ENCODE measurements at regions not wholly inside any gene's neighbourhood (a gene's known extent, or its start where the extent isn't known, plus 50 kb on each side); places are given as distances from the start of the nearest gene placed in this dataset.
"Not testable (repeated sequence)": the region's sequence is repeated elsewhere in the genome, so short reads cannot be mapped to it uniquely, and the experiment has no call there.

DNA sequence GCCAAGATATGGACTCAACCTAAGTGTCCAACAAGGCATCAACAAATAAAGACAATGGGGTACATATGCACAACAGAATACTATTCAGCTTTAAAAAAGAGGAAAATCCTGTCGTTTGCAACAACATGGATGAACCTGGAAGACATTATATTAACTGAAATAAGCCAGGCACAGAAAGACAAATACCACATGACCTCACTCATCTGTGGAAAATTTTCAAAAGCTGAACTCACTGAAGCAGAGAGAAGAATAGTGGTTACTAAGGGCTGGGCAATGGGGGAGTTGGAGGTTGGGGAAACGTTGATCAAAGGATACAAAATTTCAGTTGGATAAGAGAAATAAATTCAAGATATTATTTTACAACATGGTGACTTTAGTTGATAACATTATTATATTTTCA, 221.4 kb upstream of the PITRM1 start:
- DNase-seq (ENCODE audit: extremely low read depth in 1 of 11, low read depth in 9 of 11, low spot score in 4 of 11) = no peak

DNA sequence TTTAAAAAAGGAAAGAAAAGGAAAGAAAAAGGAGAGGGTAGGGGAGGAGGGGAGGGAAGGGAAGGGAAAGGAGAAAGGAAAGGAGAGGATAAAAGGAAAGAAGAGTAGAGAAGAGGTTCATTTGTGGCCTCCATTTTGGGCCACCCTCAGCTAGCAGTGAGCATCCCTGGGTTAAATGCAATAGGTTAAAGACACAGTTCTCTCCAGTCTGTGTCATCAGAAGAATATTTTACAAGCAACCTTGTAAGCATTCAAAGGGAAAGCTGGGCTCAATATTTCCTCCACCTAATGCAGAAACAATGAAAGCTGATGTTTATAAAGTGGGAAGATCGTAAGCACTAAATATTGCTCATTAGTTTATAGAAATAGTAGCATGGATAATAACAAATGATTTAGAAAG, 219.1 kb upstream of the PITRM1 start:
- DNase-seq (ENCODE audit: extremely low read depth in 1 of 11, low read depth in 9 of 11, low spot score in 4 of 11) = no peak

DNA sequence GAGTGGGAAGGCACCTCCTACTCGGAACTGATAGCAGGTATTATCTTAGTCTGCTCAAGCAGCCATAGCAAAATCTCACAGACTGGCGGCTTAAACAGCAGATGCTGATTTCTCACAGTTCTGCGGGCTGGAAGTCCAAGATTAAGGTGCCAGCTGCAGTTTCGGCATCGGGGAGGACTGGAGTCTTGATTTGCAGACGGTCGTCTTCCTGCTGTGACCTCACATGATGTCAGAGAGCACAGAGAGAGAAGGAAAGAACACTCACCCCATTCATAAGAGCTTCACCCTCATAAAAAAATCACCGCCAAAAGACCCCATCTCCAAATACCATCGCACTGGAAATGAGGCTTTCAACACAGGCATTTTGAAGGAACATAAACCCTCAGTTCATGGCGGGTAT, 216.5 kb upstream of the PITRM1 start:
- DNase-seq (ENCODE audit: extremely low read depth in 1 of 11, low read depth in 9 of 11, low spot score in 4 of 11) = no peak

DNA sequence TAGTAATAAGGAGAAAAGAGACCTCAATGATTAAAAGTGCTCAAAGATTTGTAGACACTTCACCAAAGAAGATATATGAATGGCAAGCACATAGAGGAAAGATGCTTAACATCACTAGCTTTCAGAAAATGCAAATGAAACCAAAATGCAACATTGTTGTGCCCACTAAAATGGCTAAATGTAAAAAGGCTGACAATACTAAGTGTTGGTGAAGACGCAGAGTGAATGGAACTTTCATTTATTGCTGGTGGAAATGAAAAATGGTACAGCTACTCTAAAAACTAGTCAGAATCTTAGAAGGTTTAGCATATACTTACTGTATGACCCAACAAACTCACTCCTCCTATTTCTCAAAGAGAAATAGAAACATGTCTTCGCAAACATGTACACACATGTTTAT, 212.9 kb upstream of the PITRM1 start:
- no peak for DNase-seq (ENCODE audit: extremely low read depth in 1 of 11, low read depth in 9 of 11, low spot score in 4 of 11)

DNA sequence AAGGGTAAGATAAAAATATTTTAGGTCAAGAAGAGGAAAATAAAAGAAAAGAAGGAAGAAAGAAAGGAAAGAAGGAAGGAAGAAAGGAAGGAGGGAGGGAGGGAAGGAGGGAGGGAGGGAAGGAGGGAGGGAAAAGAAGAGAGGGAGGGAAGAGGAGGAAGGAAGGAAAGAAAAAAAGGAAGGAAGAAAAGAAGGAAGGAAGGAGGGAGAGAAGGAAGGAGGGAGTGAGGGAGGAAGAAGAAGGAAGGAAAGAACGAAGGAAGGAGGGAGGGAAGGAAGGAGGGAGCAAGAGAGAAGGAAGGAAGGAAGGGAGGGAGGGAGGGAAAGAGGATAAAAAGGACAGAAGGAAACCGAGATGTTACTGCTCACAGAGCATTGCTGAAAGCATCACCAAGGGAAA, 209.5 kb upstream of the PITRM1 start:
- no peak for DNase-seq (ENCODE audit: extremely low read depth in 1 of 11, low read depth in 9 of 11, low spot score in 4 of 11)

DNA sequence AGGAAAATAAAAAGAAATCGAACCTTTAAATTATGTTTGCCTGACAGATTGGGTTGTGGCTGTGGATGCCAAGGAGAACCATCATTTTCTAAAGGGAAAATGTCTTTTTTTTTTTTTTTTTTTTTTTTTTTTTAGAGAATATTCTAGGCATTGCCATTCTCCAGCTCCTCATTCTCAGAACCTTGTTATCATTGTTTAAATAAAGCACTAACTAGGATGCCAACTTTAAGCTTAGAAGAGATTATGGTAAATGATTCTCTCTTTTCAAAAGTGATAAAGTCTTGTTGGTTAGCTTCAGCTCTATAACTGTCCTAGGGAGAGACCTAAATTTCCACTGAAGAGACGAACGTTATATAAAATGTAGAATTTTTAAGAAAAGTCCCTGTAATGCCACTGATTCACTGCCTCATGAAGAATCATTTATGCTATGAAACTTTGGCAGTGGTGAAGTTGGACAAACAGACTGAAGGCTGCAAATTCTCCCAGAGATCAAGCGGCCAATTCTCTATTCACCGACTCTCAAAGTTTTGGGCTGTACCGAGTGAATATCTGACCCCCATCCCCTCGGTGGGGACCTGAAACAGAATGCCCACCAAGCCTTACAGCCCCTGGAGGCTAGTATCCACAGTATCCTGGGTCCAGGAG, 207.9 kb upstream of the PITRM1 start:
- DNase-seq (ENCODE audit: extremely low read depth in 1 of 11, low read depth in 9 of 11, low spot score in 4 of 11) = no peak

DNA sequence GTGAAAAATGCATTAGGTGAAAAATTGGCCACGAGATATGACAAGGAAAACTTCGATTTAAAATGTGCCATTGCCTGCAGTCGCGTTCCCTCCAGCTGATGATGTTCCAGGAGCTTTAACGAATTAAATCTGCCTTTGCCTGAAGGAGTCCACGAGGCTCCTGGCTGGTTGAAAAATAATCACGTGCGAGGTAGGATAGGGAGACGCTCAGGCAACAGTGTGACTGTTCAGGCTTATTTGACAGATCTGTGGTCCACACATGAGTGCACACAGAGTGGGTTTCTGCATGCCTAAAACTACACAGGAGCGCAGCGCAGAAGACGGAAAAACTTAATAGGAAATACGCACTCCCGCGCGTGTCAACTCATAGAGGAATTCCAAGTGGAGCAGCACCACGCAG, 204.0 kb upstream of the PITRM1 start:
- DNase-seq (ENCODE audit: extremely low read depth in 1 of 11, low read depth in 9 of 11, low spot score in 4 of 11) = no peak

DNA sequence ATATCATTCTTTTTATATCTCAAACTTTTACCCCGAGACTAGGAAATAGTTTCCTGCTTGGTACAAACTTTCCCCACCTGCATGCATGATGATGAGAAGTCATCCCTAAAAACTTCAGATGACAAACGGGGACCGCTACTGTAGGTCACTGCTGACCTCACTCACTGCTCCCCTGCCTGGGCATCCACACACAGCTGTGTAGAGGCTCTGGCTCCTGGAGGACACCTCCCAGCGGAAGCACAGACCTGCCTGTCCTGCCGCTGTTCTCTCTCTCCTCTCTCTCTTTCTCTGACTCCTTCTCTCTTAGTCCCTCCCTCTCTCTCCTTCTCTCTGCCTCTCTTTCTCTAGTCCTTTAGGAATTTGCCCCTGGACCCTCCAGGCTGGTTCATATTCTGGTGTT, 202.9 kb upstream of the PITRM1 start:
- no peak for DNase-seq (ENCODE audit: extremely low read depth in 1 of 11, low read depth in 9 of 11, low spot score in 4 of 11)

DNA sequence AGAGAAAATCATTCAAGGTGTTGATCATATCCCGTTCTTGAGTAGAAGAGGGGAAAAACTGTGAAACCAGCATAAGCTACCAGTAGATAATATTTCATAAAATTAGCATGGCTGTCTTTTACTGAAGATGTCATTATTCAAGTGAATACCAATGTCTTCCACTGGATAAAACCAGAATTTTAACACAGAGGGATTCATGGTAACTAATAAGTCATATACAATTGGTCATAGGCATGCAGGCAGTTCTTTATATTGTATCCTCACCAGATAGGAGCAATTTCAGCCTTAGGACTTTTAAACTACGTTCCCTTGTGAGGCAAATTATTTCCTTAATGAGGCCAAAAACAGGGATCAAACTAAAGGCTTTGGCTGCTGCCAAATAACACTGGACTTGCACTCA, 202.3 kb upstream of the PITRM1 start:
- DNase-seq (ENCODE audit: extremely low read depth in 1 of 11, low read depth in 9 of 11, low spot score in 4 of 11) = no peak

DNA sequence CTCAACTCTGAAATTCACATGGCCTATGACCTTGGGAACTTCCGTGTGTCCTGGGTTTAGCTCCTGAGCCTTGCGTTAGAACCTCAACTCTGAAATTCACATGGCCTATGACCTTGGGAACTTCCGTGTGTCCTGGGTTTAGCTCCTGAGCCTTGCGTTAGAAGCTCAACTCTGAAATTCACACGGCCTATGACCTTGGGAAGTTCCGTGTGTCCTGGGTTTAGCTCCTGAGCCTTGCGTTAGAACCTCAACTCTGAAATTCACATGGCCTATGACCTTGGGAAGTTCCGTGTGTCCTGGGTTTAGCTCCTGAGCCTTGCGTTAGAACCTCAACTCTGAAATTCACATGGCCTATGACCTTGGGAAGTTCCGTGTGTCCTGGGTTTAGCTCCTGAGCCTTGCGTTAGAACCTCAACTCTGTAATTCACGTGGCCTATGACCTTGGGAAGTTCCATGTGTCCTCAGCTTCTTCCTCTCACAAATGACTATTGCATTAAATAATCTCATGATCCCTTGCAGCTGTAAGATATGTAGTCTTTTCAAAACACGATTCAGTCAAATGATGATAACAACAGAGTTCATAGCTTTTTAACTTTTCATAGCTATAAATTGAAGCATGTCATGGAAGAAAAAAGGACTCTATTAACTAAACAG, 200.9 kb upstream of the PITRM1 start:
- not testable (repeated sequence) for DNase-seq (ENCODE audit: extremely low read depth in 1 of 11, low read depth in 9 of 11, low spot score in 4 of 11)

DNA sequence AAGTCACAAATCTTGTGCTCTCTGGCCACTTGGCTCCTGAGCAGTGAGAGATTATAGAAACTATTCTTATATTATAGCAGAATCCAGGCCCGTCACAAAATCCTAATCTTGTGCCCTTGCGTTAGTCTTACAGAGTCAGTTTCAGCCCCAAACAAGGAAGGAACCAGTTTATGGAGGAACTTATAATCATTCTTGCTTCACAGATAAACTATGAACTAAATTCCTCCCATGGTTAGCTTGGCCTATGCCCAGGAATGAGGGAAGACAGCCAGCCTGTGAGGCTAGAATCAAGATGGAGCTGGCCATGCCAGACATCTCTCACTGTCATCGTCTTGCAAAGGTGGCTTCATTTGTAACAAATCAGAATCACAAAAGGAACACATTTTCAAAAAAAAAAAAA, 199.7 kb upstream of the PITRM1 start:
- no peak for DNase-seq (ENCODE audit: extremely low read depth in 1 of 11, low read depth in 9 of 11, low spot score in 4 of 11)

DNA sequence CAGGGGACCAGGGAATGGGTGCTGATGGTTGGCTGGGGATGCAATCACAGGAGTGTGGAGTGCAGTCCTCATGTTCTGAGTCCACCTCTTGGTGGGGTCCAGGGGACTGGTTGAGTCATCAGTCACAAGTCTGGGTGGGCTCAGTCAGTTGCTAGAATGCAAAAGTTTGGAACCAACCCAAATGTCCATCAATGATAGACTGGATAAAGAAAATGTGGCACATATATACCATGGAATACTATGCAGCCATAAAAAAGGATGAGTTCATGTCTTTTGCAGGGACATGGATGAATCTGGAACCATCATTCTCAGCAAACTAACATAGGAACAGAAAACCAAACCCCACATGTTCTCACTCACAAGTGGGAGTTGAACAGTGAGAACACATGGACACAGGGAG, 199.0 kb upstream of the PITRM1 start:
- not testable (repeated sequence) for DNase-seq (ENCODE audit: extremely low read depth in 1 of 11, low read depth in 9 of 11, low spot score in 4 of 11)

DNA sequence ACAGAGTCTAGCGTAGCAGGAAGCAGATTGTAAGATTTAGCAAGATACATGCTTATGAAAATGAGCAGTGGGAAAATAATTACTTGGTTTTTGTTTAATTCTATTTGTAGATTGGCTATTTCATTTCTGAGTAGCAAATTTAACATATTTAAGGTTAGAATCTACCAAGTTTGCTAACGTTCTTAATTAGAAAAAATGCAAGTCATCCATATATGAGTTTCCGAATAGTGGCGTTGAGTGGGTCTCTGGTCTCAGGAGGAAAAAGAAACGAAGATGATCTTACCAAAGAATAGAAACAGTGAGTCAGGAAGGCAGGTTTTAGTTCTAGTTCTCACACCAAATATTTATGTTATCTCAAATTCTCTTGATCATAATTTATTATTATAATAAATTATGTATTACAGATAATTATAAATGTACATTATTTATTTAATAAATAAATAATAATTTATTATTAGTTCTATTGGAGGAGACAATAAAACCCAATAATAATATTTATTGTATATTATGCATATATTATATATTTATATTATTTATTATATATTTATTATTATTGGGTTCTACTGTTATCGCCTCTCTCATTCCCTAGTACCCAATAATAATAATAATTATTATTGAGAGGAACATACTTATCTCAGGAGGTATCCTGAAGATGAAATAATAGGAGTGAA, 194.3 kb upstream of the PITRM1 start:
- DNase-seq (ENCODE audit: extremely low read depth in 1 of 11, low read depth in 9 of 11, low spot score in 4 of 11) = no peak

DNA sequence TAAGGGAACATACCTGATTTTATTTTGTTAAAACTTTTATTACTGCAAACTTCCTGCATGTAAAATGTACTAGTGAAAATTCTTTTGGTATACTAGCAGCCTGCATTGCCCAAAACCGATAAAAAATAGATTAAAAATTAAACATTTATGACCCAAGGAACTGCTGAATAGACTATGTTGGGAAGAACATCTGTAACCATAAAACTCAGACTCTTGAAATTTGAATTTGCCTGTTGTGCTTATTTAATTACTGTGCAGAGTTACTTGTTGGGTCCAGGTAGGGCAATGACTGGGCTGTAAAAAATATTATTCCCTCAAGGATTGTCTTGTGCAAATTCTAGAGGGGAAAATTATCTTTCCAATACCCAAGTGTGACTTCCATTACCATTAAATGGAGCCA, 193.5 kb upstream of the PITRM1 start:
- DNase-seq (ENCODE audit: extremely low read depth in 1 of 11, low read depth in 9 of 11, low spot score in 4 of 11) = no peak

DNA sequence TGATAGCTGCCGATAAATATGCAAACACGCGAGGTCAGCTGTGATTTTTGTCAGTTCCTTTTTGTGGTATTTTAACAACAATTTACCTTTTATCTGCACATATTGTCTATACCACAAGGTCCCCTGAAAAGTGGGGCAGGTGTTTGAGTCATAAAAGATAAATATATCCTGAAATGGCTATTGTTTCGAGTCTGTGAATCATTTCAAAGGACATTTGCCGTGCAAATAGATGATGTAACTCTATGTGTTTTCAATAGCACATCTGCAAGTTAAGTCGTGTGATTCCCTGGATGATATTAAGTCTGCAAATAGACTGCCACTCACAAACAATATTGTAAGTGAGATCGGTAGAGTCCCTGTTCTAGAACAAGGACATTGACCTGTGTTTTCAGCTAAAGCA, 193.0 kb upstream of the PITRM1 start:
- DNase-seq (ENCODE audit: extremely low read depth in 1 of 11, low read depth in 9 of 11, low spot score in 4 of 11) = no peak

DNA sequence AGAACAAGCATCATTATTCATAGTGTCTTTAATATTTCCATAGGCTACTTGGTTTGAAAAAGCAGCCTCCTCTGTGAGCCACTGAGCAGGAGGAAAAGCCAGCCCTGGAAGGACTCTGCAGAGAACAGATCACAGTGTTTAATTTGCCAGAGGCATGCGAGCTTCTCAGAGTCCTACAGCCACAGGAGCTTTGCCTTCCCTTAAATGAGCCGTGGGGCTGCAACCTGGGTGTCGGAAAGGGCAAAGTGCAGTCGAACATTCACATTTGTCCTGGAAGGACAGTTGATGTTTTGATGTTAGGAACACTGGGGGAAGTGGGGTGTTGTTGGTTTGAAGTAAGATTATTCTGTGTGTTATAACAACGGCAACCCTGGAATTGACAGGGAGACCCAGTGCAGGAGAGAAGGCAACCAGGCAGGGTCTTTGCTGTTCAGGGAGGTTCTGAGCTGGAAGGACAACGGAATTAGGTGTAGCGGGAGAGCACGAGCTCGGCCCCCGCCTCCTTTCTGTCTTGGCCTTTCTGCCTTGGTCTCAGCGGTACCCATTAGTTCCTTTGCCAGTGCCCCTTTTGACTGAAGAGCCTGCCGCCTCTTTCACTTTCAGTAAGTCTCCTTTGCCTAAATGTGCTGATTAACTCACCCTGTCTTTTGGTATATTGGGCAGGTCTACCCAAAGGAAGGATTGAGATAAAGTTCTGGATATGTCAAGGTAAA, 192.3 kb upstream of the PITRM1 start:
- no peak for DNase-seq (ENCODE audit: extremely low read depth in 1 of 11, low read depth in 9 of 11, low spot score in 4 of 11)

DNA sequence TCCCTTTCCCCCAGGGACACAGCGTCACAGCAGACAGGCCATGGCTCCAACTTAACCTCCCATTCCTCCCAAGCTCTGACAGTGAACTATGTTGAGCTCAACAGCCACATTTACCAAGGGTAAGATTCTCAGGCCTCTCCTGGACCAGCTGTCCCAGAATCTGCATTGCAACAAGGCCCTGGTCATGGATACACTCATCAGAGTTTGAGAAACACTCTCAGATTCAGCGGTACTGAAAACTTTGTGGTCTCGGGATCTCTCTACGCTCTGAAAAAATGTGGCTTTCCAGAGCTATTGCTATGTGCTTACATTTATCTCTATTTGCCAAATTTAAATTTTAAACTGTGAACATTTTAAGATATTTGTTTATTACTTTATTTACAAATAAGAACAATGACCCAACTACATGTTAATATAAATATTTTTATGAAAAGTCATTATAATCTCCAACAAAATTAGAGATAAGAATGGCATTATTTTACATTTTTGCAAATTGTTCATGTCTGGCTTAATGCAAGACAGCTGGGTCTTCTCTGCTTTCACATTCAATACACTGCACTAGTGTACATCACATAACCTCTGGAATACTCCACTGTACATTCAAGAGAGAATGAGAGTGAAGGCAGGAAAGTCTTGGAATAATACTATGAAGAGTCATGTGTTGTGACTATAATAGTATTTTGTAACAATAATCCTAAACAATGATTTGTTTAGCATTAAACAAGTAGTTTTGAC, 190.9 kb upstream of the PITRM1 start:
- DNase-seq (ENCODE audit: extremely low read depth in 1 of 11, low read depth in 9 of 11, low spot score in 4 of 11) = peak in 3 of 11 donors; percentile 12 to 20 (median 13)

DNA sequence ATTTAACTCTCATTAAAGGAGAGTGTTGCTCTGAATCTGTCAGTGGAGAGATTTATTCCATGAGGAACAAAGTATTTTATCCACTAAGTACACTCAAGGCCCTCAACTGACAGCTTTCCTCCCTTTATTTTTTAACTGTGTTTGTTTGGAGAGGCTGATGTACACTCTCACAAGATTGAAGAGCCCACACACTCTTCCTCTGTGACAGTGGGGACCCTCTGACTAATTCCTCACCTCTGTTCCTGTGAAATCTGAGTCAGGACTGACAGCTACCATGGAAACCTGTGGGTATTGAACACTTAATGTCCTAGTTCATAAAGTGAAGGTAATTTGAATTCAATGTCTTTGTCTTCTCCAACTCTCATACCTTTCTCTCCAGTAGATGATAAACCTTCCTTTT, 189.8 kb upstream of the PITRM1 start:
- no peak for DNase-seq (ENCODE audit: extremely low read depth in 1 of 11, low read depth in 9 of 11, low spot score in 4 of 11)

DNA sequence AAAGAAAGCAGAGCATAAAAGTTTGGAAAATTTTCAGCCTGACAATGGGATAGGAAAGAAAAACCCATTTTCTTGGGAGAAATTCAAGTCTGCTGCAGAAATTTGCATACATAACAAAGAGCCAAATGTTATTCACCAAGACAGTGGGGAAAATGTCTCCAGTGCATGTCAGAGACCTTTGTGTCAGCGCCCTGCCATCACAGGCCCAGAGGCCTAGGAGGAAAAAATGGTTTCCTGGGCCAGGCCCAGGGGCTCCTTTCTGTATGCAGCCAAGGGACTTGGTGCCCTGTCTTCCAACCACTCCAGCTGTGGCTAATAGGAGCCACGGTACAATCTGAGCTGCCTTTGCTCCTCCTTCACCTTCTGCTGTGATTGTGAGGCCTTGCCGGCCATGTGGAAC, 189.1 kb upstream of the PITRM1 start:
- DNase-seq (ENCODE audit: extremely low read depth in 1 of 11, low read depth in 9 of 11, low spot score in 4 of 11) = no peak

DNA sequence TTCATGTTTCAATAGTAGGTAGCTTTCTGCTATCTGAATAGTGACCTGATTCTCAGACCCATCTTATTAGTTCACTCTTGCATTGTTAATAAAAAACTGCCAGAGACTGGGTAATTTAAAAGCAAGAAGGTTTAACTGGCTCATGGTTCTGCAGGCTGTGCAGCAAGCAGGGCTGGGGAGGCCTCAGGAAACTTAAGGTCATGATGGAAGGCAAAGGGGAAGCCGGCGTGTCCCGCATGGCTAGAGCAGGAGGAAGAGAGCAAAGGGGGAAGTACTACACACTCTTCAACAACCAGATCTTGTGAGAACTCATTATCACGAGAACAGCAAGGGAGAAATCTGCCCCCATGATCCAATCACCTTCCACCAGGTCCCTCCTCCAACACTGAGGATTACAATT, 185.2 kb upstream of the PITRM1 start:
- no peak for DNase-seq (ENCODE audit: extremely low read depth in 1 of 11, low read depth in 9 of 11, low spot score in 4 of 11)

Measured in renal cortex interstitium (tissue), 11 donors.